ENCODE measurements at regions not wholly inside any gene's neighbourhood (a gene's known extent, or its start where the extent isn't known, plus 50 kb on each side); places are given as distances from the start of the nearest gene placed in this dataset.

DNA sequence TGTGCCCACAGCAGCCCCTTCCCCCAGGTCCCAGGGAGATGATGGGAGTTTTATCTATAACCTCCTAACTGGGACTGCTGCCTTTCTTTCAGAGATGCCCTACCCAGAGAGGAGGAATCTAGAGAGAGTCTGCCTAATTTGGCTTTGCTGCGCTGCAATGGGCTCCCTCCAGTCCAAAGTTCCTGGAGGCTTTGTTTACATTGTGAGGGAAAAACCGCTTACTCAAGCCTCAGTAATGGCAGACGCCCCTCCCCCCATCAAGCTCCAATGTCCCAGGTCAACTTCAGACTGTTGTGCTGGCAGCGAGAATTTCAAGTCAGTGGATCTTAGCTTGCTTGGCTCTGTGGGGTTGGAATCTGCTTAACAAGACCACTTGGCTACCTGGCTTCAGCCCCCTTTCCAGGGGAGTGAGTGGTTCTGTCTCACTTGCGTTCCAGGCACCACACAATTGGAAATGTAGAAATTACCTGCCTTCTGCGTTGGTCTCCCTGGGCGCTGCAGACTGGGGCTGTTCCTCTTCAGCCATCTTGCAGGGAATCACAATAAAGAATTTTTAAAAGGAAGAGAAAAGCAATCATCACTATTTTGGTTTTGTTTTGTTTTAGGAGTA lies 262.5 kb downstream of the FOXG1 start:
- CTCF ChIA-PET, result no interaction called here
- BruUV-seq (replicated peaks), result no TSS peak

More for the DNA sequence above, 262.5 kb downstream of the FOXG1 start:
- Histone ChIP-seq H2AK9ac (replicated peaks; ENCODE audit: low read depth, low read length, poor library complexity) (no peak overlapping the region), H3K9ac (ENCODE audit: low read depth, low read length) (no peak overlapping the region), H3K14ac (replicated peaks; ENCODE audit: low read depth, low read length) (no peak overlapping the region), H3K9me3 (ENCODE audit: control insufficient read depth, insufficient read depth, low read length) (no peaks in the 10 kb centered on the region), H2AK5ac (ENCODE audit: low read depth, low read length) (no peak overlapping the region), H2BK15ac (ENCODE audit: low read depth, low read length) (0 out of 3 replicates have a peak overlapping the region, but pooled peaks have one; percentile 50), H4K91ac (ENCODE audit: insufficient read depth, low read depth, low read length) (0 out of 2 replicates have a peak overlapping the region, but pooled peaks have one; percentile 11), H3K4me2 (ENCODE audit: low read depth, low read length) (peak overlapping the region; percentile 14; the same call in 1 of the 2 replicates), H3K4me1 (ENCODE audit: control insufficient read depth, insufficient read depth, low read length) (peaks cover 7% of the 10 kb centered on the region), H3K9me1 (ENCODE audit: insufficient read depth, low read length) (no peaks in the 10 kb centered on the region), H2BK20ac (ENCODE audit: low read depth, low read length) (peak overlapping the region; percentile 35; the same call in 1 of the 2 replicates), H3K56ac (ENCODE audit: extremely low read depth, insufficient read depth, low read length) (no peak overlapping the region), H2AFZ (replicated peaks; ENCODE audit: low read length, poor library complexity) (peak overlapping the region; percentile 71), H3K79me1 (ENCODE audit: low read depth in 1 of 2, low read length in 2 of 2) (no peaks in the 10 kb centered on the region), H4K20me1 (ENCODE audit: insufficient read depth, low read length) (no peaks in the 10 kb centered on the region), H4K8ac (ENCODE audit: low read depth in 2 of 2, low read length in 2 of 2) (peak overlapping the region in 1 of 2 experiments; percentile 56; a peak in 2 of 4 replicates), H4K5ac (ENCODE audit: low read depth, low read length) (peak overlapping the region; percentile 3; the same call in 1 of the 2 replicates), H3K4me3 (ENCODE audit: insufficient read depth, low read depth, low read length) (no peak overlapping the region), H2BK120ac (ENCODE audit: low read depth, low read length) (peak overlapping the region; percentile 56), H3K23ac (ENCODE audit: low read depth, low read length) (no peak overlapping the region), H2BK5ac (ENCODE audit: low read depth, low read length, poor library complexity, severe bottlenecking) (no peak overlapping the region), H3K27me3 (ENCODE audit: control insufficient read depth, insufficient read depth, low read length) (no peaks in the 10 kb centered on the region), H3K36me3 (ENCODE audit: control insufficient read depth, insufficient read depth, low read length) (no peaks in the 10 kb centered on the region), H3K27ac (ENCODE audit: insufficient read depth, low read length) (peak overlapping the region; percentile 9; the same call in 1 of the 2 replicates), H3K4ac (ENCODE audit: low read depth, low read length) (peak overlapping the region; percentile 41), H3K18ac (ENCODE audit: low read depth, low read length) (peak overlapping the region; percentile 24; the same call in 1 of the 2 replicates)
- DNase-seq (peak; percentile 50), ATAC-seq (ENCODE audit: low read depth) (peak; percentile 77)
- dilution Hi-C loops (cut with HindIII; ENCODE audit: low sequenced_read_pairs, unreplicated experiment) (no loop called here), intact Hi-C loops (cut with micrococcal nuclease) (loop anchor here (10.0 kb wide), 1 partner anchor 976 kb away; no protein-coding TSS in a partner anchor), in situ Hi-C loops (cut with MboI; ENCODE audit: low sequenced_read_pairs) (loop anchor here (10.0 kb wide), 1 partner anchor 196 kb away; no protein-coding TSS in a partner anchor)
- POLR2A ChIA-PET (ENCODE audit: unreplicated experiment), result no interaction called here
- WGBS, 2 experiments (ENCODE audit: extremely low coverage in 2 of 2, insufficient read length in 1 of 2), result no CpG with 5 or more reads among the region's 7 CpGs
- TF ChIP-seq CHD1 (IDR thresholded peaks at IDR 0.05; ENCODE audit: low read depth, low read length), result no peak
- no peak for TF ChIP-seq RFX5 (IDR thresholded peaks at IDR 0.05; ENCODE audit: low read depth, low read length)
- TF ChIP-seq, protein P1, sequence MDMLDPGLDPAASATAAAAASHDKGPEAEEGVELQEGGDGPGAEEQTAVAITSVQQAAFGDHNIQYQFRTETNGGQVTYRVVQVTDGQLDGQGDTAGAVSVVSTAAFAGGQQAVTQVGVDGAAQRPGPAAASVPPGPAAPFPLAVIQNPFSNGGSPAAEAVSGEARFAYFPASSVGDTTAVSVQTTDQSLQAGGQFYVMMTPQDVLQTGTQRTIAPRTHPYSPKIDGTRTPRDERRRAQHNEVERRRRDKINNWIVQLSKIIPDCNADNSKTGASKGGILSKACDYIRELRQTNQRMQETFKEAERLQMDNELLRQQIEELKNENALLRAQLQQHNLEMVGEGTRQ (IDR thresholded peaks at IDR 0.05; ENCODE audit: low read depth, low read length), result no peak
- no peak for TF ChIP-seq FOS (IDR thresholded peaks at IDR 0.05; ENCODE audit: low read depth, low read length)
- no peak for TF ChIP-seq MAZ (IDR thresholded peaks at IDR 0.05; ENCODE audit: borderline replicate concordance, low read depth, low read length)
- TF ChIP-seq RCOR1 (IDR thresholded peaks at IDR 0.05; ENCODE audit: insufficient replicate concordance, low read length), result no peak
- TF ChIP-seq SMC3 (IDR thresholded peaks at IDR 0.05; ENCODE audit: low read depth, low read length), result no peak
- no peak for TF ChIP-seq ELK1 (IDR thresholded peaks at IDR 0.05; ENCODE audit: borderline replicate concordance, low read depth, low read length)

All from IMR-90 (cell line).